ES-I3 (cell line): ENCODE measurements at regions not wholly inside any gene's neighbourhood (a gene's known extent, or its start where the extent isn't known, plus 50 kb on each side); places are given as distances from the start of the nearest gene placed in this dataset.
"Not testable (repeated sequence)": the region's sequence is repeated elsewhere in the genome, so short reads cannot be mapped to it uniquely, and the experiment has no call there.

Experiments used
- H3K36me3 ChIP-seq: 2 replicates; pipeline ENCODE4 v1.6.1; 2013; ENCODE audit warnings: mild to moderate bottlenecking, low read length, control low read depth, moderate library complexity; ENCODE audit not compliant: insufficient read depth
- H3K4me1 ChIP-seq: 2 replicates; pipeline ENCODE4 v1.6.1; 2013; ENCODE audit warnings: mild to moderate bottlenecking, control low read depth, low read length; ENCODE audit not compliant: insufficient read depth
- H3K9ac ChIP-seq: 2 replicates; pipeline ENCODE4 v1.6.1; 2013; ENCODE audit warnings: low read depth, mild to moderate bottlenecking, low read length, moderate library complexity
- H3K9me3 ChIP-seq: 2 replicates; pipeline ENCODE4 v1.6.1; 2013; ENCODE audit warnings: mild to moderate bottlenecking, low read length, moderate library complexity; ENCODE audit not compliant: control insufficient read depth, insufficient read depth

DNA sequence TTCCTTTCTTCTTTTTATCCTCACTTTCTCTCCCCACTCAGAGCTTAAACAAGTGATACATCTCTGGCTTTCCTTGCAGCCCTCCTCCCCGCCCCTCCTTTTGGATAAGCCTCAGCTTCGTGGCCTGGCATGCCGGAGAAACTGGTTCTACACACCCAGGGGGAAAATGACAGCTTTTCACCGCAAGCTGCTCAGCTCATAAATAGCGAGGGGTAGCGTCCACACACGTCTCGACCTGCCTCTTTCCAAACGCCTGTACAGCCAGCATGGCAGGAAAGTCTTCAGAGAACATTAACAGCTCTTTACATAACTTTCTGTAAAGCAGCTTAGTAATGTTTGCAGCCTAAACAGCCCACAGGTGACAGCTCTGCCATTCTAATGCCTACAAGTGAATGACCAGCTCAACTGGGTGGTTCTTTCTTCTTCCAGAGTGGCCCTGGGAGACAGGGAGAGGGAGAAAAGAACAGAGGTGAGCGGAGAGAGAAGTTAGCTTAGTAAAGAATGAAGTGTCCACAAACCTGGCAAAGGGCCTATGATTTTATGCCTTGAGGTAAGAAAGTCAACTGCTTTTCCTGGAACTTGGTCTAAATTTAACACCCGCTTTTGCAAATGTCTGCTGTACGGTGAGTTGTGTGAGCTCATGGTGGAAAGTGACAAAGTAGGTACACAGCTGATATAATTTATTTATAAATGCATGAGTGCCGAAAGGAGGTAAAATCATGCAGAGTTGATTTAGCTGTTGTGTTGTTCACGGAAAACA, 251.5 kb downstream of the TFAP2A start:
- Histone ChIP-seq H3K9ac (no peak overlapping the region), H3K4me1 (peaks cover 12% of the 10 kb centered on the region; the same call in 1 of the 2 replicates), H3K36me3 (no peaks in the 10 kb centered on the region)

GRCh38 chr6:10156875-10157274, 258.0 kb downstream of the TFAP2A start:
- Histone ChIP-seq H3K9ac (no peak overlapping the region), H3K9me3 (no peaks in the 10 kb centered on the region), H3K36me3 (no peaks in the 10 kb centered on the region), H3K4me1 (no peaks in the 10 kb centered on the region)

More for the DNA sequence above, 251.5 kb downstream of the TFAP2A start:
- H3K9me3 ChIP-seq, result no peaks in the 10 kb centered on the region

- H3K9me3 ChIP-seq, result no peaks in the 10 kb centered on the region
- no peaks in the 10 kb centered on the region for H3K4me1 ChIP-seq
- H3K36me3 ChIP-seq, result no peaks in the 10 kb centered on the region
- H3K9ac ChIP-seq, result no peak overlapping the region
Observed at GRCh38 chr6:10154251-10154650, 260.6 kb downstream of the TFAP2A start.

DNA sequence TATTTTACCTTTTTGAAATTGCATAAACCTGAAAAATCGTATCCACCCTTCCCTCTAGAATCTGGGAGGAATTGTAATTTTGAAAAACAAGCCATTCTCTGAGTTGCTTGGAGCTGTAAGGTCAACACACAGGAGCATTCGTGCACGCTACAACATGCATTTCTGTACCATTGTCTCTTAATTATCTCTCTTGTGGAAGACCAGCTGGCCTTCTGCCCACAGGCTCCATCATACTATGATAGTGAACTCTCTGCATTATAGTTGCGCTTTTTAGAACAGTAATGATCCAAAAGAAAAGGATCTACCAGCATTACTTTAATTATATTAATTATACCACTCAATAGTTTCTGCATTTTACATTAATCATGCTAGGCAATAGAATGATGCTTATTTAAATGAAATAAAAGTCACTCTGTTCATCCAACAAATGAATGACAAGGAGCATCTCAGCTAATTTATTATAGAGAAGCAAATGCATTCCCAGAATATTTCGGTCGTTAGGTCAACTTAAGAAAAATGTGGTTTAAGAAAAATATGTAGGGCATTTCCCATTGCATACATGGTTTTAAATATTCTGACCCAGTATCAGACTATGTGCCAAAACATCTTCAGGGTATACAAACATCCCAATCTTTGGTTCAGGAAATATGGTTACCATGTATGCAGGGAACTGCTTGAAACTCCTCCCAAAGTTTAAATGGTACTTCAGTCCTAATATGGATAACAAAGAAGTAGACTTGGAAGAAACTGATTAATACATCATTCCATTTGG, 263.5 kb downstream of the TFAP2A start:
- Histone ChIP-seq H3K9me3 (no peaks in the 10 kb centered on the region), H3K36me3 (no peaks in the 10 kb centered on the region)

DNA sequence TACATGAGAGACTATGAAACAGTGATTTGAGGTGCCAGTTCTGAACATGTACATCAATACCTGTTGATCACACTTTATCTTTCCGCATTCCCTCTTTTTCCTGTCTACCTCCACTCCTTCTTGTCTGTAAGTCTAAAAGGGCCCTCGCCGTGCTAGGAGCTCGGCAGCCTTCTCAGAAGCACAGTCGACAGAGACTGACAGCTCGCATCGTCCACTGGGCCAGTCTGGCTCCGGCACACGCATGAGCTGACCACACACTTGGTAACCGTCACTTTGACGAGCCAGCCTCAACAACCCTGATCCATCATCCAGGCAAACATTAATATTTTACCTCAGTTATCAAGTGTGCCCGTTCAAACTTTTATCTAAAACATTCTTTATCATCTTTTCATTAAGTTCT, 265.3 kb downstream of the TFAP2A start:
- no peaks in the 10 kb centered on the region for H3K4me1 ChIP-seq

More for the DNA sequence above, 263.5 kb downstream of the TFAP2A start:
- Histone ChIP-seq H3K9ac (no peak overlapping the region), H3K4me1 (no peaks in the 10 kb centered on the region)

DNA sequence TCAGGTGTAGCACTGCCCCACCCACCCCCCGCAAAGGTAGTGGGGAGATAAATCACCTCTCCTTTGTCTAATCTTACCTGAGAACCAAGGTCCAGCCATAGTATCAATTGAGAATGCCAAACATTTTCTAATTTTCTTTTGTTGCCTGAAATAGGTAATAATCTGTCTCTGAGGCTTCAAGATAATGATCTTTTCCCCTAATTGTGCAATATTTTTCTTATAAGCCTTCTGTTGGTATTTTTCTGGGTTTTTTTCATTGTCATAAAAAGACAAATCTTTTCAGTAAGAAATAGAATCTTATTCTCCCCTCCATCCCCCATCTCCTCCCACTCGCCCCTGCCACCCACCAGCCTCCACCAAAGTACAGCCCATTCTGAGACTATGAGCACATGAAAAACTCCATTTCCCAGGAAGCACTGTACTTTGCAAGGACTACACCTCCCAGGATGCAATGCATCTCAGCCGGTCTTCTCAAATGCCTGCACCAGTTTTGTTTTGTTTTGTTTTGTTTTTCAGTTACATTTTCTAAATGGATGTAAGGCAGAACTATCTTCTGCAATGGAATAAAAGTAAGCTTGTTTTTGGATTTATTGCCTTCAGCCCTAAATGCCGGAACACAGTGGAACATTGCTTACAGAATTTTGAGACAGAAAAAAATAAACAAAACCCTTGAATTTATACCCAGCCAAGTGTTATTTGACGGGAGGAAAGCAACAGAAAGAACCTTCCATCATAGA, 268.0 kb downstream of the TFAP2A start:
- H3K36me3 ChIP-seq, result no peaks in the 10 kb centered on the region
- no peaks in the 10 kb centered on the region for H3K4me1 ChIP-seq
- H3K9me3 ChIP-seq, result no peaks in the 10 kb centered on the region
- H3K9ac ChIP-seq, result no peak overlapping the region

More for the DNA sequence above, 265.3 kb downstream of the TFAP2A start:
- Histone ChIP-seq H3K9ac (no peak overlapping the region), H3K9me3 (no peaks in the 10 kb centered on the region), H3K36me3 (no peaks in the 10 kb centered on the region)

- Histone ChIP-seq H3K9me3 (no peaks in the 10 kb centered on the region), H3K9ac (no peak overlapping the region), H3K4me1 (no peaks in the 10 kb centered on the region), H3K36me3 (no peaks in the 10 kb centered on the region)
Observed at GRCh38 chr6:10144772-10145171, 270.1 kb downstream of the TFAP2A start.

GRCh38 chr6:10141746-10142443, 273.0 kb downstream of the TFAP2A start:
- Histone ChIP-seq H3K36me3 (no peaks in the 10 kb centered on the region), H3K9ac (no peak overlapping the region), H3K4me1 (no peaks in the 10 kb centered on the region), H3K9me3 (no peaks in the 10 kb centered on the region)

DNA sequence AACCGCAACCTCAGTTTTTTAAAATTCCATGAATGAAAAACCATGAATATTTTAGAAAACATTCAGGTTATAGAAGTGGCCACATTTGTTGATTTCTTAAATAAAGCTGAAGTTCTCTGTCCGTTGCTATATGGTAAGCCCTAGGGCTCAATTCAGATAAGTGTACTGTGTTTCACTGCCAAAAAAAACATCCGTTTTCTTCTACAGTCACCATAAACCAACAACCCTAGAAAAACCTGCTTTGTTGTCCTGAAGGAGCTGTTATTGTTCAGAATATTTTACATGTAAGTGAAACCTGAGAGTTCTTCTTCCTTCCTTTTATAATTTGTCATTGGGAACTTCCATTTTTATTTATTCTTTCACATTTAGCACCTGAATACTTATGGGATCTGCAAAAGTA, 274.1 kb downstream of the TFAP2A start:
- no peaks in the 10 kb centered on the region for H3K4me1 ChIP-seq
- no peaks in the 10 kb centered on the region for H3K36me3 ChIP-seq
- no peak overlapping the region for H3K9ac ChIP-seq
- no peaks in the 10 kb centered on the region for H3K9me3 ChIP-seq

- Histone ChIP-seq H3K9ac (no peak overlapping the region), H3K4me1 (no peaks in the 10 kb centered on the region), H3K36me3 (no peaks in the 10 kb centered on the region), H3K9me3 (no peaks in the 10 kb centered on the region)
Observed at GRCh38 chr6:10140136-10140535, 274.7 kb downstream of the TFAP2A start.

DNA sequence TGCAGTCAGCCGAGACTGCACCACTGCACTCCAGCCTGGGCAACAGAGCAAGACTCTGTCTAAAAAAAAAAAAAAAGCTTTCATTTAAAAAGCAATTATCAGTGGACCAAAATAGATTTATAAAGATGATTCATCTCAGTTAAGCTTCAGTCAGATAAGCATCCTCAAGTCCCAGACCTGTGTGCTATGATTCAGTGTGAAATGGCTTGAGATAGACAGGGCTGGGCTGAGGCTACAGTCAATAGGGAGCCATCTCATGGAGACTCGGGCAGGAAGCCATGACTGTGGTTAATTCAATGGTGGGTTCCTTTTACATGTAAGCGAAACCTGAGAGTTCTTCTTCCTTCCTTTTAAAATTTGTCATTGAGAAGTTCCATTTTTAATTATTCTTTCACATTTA, 276.0 kb downstream of the TFAP2A start:
- Histone ChIP-seq H3K4me1 (no peaks in the 10 kb centered on the region), H3K9ac (no peak overlapping the region), H3K36me3 (no peaks in the 10 kb centered on the region), H3K9me3 (no peaks in the 10 kb centered on the region)

- no peak overlapping the region for H3K9ac ChIP-seq
- H3K9me3 ChIP-seq, result peaks cover 5% of the 10 kb centered on the region; the same call in 1 of the 2 replicates
- H3K36me3 ChIP-seq, result no peaks in the 10 kb centered on the region
- H3K4me1 ChIP-seq, result no peaks in the 10 kb centered on the region
Observed at GRCh38 chr6:10136636-10137035, 278.2 kb downstream of the TFAP2A start.

GRCh38 chr6:10134185-10134584, 280.7 kb downstream of the TFAP2A start:
- not testable (repeated sequence) for H3K9ac ChIP-seq, H3K9me3 ChIP-seq, H3K4me1 ChIP-seq, H3K36me3 ChIP-seq

DNA sequence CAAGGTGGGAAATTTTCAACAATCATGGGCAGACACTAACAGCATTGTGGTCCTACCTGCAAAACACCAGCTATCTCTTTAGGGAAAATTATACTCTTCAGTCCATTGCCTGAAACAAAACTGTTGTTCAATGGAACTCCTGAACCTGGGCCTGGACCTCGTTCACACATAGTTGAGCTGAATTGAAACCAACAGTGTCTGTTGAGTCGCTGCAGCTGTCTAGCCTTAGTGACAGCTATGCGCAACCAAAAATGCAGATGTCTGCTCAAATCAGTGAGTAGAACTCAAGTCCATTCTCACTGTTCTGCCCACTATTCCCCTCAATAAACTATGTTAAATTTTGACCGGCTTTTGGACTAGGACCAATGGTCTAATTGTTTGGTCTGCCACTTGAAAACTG, 286.2 kb downstream of the TFAP2A start:
- H3K36me3 ChIP-seq, result no peaks in the 10 kb centered on the region

More for the DNA sequence above, 286.2 kb downstream of the TFAP2A start:
- Histone ChIP-seq H3K4me1 (no peaks in the 10 kb centered on the region), H3K9ac (no peak overlapping the region), H3K9me3 (peaks cover 3% of the 10 kb centered on the region; the same call in 1 of the 2 replicates)
